ENCODE measurements at regions not wholly inside any gene's neighbourhood (a gene's known extent, or its start where the extent isn't known, plus 50 kb on each side); places are given as distances from the start of the nearest gene placed in this dataset.

GRCh38 chr3:8189051-8189450 is 312.6 kb upstream of the LMCD1 start:
- TF ChIP-seq, protein P1, sequence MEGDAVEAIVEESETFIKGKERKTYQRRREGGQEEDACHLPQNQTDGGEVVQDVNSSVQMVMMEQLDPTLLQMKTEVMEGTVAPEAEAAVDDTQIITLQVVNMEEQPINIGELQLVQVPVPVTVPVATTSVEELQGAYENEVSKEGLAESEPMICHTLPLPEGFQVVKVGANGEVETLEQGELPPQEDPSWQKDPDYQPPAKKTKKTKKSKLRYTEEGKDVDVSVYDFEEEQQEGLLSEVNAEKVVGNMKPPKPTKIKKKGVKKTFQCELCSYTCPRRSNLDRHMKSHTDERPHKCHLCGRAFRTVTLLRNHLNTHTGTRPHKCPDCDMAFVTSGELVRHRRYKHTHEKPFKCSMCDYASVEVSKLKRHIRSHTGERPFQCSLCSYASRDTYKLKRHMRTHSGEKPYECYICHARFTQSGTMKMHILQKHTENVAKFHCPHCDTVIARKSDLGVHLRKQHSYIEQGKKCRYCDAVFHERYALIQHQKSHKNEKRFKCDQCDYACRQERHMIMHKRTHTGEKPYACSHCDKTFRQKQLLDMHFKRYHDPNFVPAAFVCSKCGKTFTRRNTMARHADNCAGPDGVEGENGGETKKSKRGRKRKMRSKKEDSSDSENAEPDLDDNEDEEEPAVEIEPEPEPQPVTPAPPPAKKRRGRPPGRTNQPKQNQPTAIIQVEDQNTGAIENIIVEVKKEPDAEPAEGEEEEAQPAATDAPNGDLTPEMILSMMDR (IDR thresholded peaks at IDR 0.05; ENCODE audit: low read depth, low read length) = no peak
- TF ChIP-seq POLR2A (IDR thresholded peaks at IDR 0.05; ENCODE audit: extremely low read depth, insufficient read length) (no peak), MYC (IDR thresholded peaks at IDR 0.05; ENCODE audit: low read depth, low read length) (no peak)
- TF ChIP-seq, protein P2, sequence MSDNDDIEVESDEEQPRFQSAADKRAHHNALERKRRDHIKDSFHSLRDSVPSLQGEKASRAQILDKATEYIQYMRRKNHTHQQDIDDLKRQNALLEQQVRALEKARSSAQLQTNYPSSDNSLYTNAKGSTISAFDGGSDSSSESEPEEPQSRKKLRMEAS (IDR thresholded peaks at IDR 0.05; ENCODE audit: low read depth, low read length) = no peak

Measured in NB4 (cell line).